ENCODE measurements at regions not wholly inside any gene's neighbourhood (a gene's known extent, or its start where the extent isn't known, plus 50 kb on each side); places are given as distances from the start of the nearest gene placed in this dataset.

DNA sequence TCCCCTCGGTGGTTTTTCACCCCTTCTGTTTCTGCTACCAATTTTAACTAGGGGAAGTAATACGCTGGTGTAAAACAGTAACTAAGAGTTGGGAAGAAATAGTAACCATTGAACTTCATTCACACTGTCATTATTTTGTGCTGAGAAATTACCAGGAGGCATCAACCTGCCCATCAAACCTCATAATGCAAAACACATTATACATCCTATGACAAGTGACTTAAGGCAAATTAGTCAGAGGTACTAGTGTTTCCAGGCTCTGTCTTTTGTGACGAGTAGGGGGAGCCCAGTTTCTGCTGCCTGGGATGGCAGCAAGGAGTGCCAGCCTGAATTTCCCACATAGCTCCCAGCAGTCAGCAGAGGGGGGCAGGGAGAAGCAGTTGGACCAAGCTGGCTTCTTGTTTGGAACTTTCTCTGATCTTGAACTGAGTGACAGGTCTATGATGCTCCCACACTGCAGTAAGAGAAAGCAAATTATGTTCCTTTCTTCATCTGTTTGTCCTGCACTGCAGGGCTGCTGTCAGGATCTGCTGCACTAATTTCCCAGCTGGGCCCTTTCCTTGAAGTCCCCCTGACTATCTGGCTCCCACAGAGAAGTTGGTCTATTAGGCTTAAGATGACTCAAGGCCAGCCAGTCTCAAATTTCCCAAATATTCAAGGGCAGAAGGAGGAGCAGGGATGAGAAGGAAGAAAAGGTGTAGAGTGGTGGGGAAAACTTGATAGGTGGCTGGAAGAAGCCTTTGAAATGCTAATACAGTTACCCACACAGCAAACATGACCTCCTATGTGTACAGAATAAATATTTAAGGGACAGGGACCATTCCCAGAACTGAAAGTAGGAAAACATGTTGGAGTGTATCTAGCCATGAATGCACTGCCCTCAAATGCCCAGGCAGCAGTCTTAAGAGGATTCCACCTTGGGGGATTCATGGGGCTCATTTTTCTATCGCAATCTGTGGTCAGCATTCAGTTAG lies 322.8 kb downstream of the SEC16B start:
- POLR2A ChIA-PET (ENCODE audit: unreplicated experiment): no interaction called here
- DNase-seq (no peak), ATAC-seq (ENCODE audit: low read depth) (no peak)
- Histone ChIP-seq H2AFZ (replicated peaks; ENCODE audit: low read length, poor library complexity) (no peak overlapping the region), H3K36me3 (ENCODE audit: control insufficient read depth, insufficient read depth, low read length) (no peaks in the 10 kb centered on the region), H4K91ac (ENCODE audit: insufficient read depth, low read depth, low read length) (no peak overlapping the region), H2BK15ac (ENCODE audit: low read depth, low read length) (no peak overlapping the region), H4K5ac (ENCODE audit: low read depth, low read length) (no peak overlapping the region), H3K4me1 (ENCODE audit: control insufficient read depth, insufficient read depth, low read length) (no peaks in the 10 kb centered on the region), H2BK5ac (ENCODE audit: low read depth, low read length, poor library complexity, severe bottlenecking) (no peak overlapping the region), H3K9me3 (ENCODE audit: control insufficient read depth, insufficient read depth, low read length) (no peaks in the 10 kb centered on the region), H3K9me1 (ENCODE audit: insufficient read depth, low read length) (no peaks in the 10 kb centered on the region), H2BK120ac (ENCODE audit: low read depth, low read length) (no peak overlapping the region), H2AK5ac (ENCODE audit: low read depth, low read length) (no peak overlapping the region), H3K4me2 (ENCODE audit: low read depth, low read length) (no peak overlapping the region), H3K18ac (ENCODE audit: low read depth, low read length) (no peak overlapping the region), H4K8ac (ENCODE audit: low read depth in 2 of 2, low read length in 2 of 2) (no peak overlapping the region), H2AK9ac (replicated peaks; ENCODE audit: low read depth, low read length, poor library complexity) (no peak overlapping the region), H3K56ac (ENCODE audit: extremely low read depth, insufficient read depth, low read length) (no peak overlapping the region), H3K27me3 (ENCODE audit: control insufficient read depth, insufficient read depth, low read length) (no peaks in the 10 kb centered on the region), H3K4me3 (ENCODE audit: insufficient read depth, low read depth, low read length) (no peak overlapping the region), H3K9ac (ENCODE audit: low read depth, low read length) (no peak overlapping the region), H4K20me1 (ENCODE audit: insufficient read depth, low read length) (no peaks in the 10 kb centered on the region), H2BK20ac (ENCODE audit: low read depth, low read length) (no peak overlapping the region), H3K27ac (ENCODE audit: insufficient read depth, low read length) (no peak overlapping the region), H3K23ac (ENCODE audit: low read depth, low read length) (no peak overlapping the region), H3K14ac (replicated peaks; ENCODE audit: low read depth, low read length) (no peak overlapping the region), H3K79me1 (ENCODE audit: low read depth in 1 of 2, low read length in 2 of 2) (no peaks in the 10 kb centered on the region), H3K4ac (ENCODE audit: low read depth, low read length) (no peak overlapping the region)
- no TSS peak for BruUV-seq (replicated peaks)
- WGBS, 2 experiments (ENCODE audit: extremely low coverage in 2 of 2, insufficient read length in 1 of 2): 20% methylated on average over 1 of the region's 4 CpGs; no CpG with 5 or more reads in 1 of the 2 experiments
- CTCF ChIA-PET: no interaction called here
- dilution Hi-C loops (cut with HindIII; ENCODE audit: low sequenced_read_pairs, unreplicated experiment) (no loop called here), in situ Hi-C loops (cut with MboI; ENCODE audit: low sequenced_read_pairs) (no loop called here), intact Hi-C loops (cut with micrococcal nuclease) (no loop called here)
- TF ChIP-seq SMC3 (IDR thresholded peaks at IDR 0.05; ENCODE audit: low read depth, low read length) (no peak), CHD1 (IDR thresholded peaks at IDR 0.05; ENCODE audit: low read depth, low read length) (no peak), RFX5 (IDR thresholded peaks at IDR 0.05; ENCODE audit: low read depth, low read length) (no peak), BHLHE40 (IDR thresholded peaks at IDR 0.05; ENCODE audit: low read depth, low read length) (no peak), NFE2L2 (IDR thresholded peaks at IDR 0.05; ENCODE audit: low read depth, low read length) (no peak), RCOR1 (IDR thresholded peaks at IDR 0.05; ENCODE audit: insufficient replicate concordance, low read length) (no peak), ELK1 (IDR thresholded peaks at IDR 0.05; ENCODE audit: borderline replicate concordance, low read depth, low read length) (no peak), CEBPB (IDR thresholded peaks at IDR 0.05; ENCODE audit: low read depth, low read length) (no peak), FOS (IDR thresholded peaks at IDR 0.05; ENCODE audit: low read depth, low read length) (no peak), USF2 (IDR thresholded peaks at IDR 0.05; ENCODE audit: low read depth, low read length) (no peak), RAD21 (IDR thresholded peaks at IDR 0.05; ENCODE audit: low read length) (no peak), MXI1 (IDR thresholded peaks at IDR 0.05; ENCODE audit: borderline replicate concordance, low read depth, low read length) (no peak), MAFK (IDR thresholded peaks at IDR 0.05; ENCODE audit: low read depth, low read length) (no peak), POLR2A (IDR thresholded peaks at IDR 0.05; ENCODE audit: low read depth, low read length) (no peak), MAZ (IDR thresholded peaks at IDR 0.05; ENCODE audit: borderline replicate concordance, low read depth, low read length) (no peak)
